ENCODE measurements at regions not wholly inside any gene's neighbourhood (a gene's known extent, or its start where the extent isn't known, plus 50 kb on each side); places are given as distances from the start of the nearest gene placed in this dataset.
A peak's percentile ranks its signal among the peaks of the same experiment; 100 is the strongest.
"Not testable (repeated sequence)": the region's sequence is repeated elsewhere in the genome, so short reads cannot be mapped to it uniquely, and the experiment has no call there.

- DNase-seq = not testable (repeated sequence)
These were observed 1191.2 kb downstream of the TMEM121 start for GRCh38 chr14:106717544-106717943.

GRCh38 chr14:106719880-106720279 lies 1193.5 kb downstream of the TMEM121 start:
- DNase-seq = not testable (repeated sequence)

- not testable (repeated sequence) for DNase-seq
These were observed 1195.5 kb downstream of the TMEM121 start for GRCh38 chr14:106721926-106722325.

- DNase-seq = not testable (repeated sequence)
These were observed 1196.7 kb downstream of the TMEM121 start for GRCh38 chr14:106722813-106723687.

GRCh38 chr14:106727962-106728361 lies 1201.6 kb downstream of the TMEM121 start:
- not testable (repeated sequence) for DNase-seq

- no peak for DNase-seq
These were observed 1202.2 kb downstream of the TMEM121 start for GRCh38 chr14:106728611-106729010.

GRCh38 chr14:106729551-106729950 lies 1203.2 kb downstream of the TMEM121 start:
- DNase-seq = no peak

GRCh38 chr14:106733771-106734170 lies 1207.4 kb downstream of the TMEM121 start:
- no peak for DNase-seq

GRCh38 chr14:106737021-106737420 lies 1210.6 kb downstream of the TMEM121 start:
- no peak for DNase-seq

GRCh38 chr14:106738075-106738474 lies 1211.7 kb downstream of the TMEM121 start:
- DNase-seq = no peak

- DNase-seq = not testable (repeated sequence)
These were observed 1212.3 kb downstream of the TMEM121 start for GRCh38 chr14:106738598-106739258.

- not testable (repeated sequence) for DNase-seq
These were observed 1214.9 kb downstream of the TMEM121 start for GRCh38 chr14:106741086-106741827.

- DNase-seq = not testable (repeated sequence)
These were observed 1218.8 kb downstream of the TMEM121 start for GRCh38 chr14:106745016-106745767.

- not testable (repeated sequence) for DNase-seq
These were observed 1223.7 kb downstream of the TMEM121 start for GRCh38 chr14:106750089-106750488.

- not testable (repeated sequence) for DNase-seq
These were observed 1227.4 kb downstream of the TMEM121 start for GRCh38 chr14:106753751-106754150.

GRCh38 chr14:106757444-106757843 lies 1231.1 kb downstream of the TMEM121 start:
- not testable (repeated sequence) for DNase-seq

- DNase-seq = not testable (repeated sequence)
These were observed 1235.8 kb downstream of the TMEM121 start for GRCh38 chr14:106761886-106762816.

GRCh38 chr14:106764968-106765369 lies 1238.6 kb downstream of the TMEM121 start:
- not testable (repeated sequence) for DNase-seq

GRCh38 chr14:106766145-106766544 lies 1239.8 kb downstream of the TMEM121 start:
- DNase-seq = no peak

GRCh38 chr14:106766551-106767277 lies 1240.3 kb downstream of the TMEM121 start:
- DNase-seq = peak; percentile 68

All from activated CD8-positive, alpha-beta memory T cell treated with anti-CD3 and anti-CD28 coated beads, Interleukin-2, amount 50 U/mL, for 48 hours (primary cell).